SK-N-SH (cell line): ENCODE measurements at regions not wholly inside any gene's neighbourhood (a gene's known extent, or its start where the extent isn't known, plus 50 kb on each side); places are given as distances from the start of the nearest gene placed in this dataset.

Experiments
- CTCF ChIA-PET: fragments of 300-600, 350-600 bp; formaldehyde crosslinking; extraction: SDS; loops from one replicate; lab custom pipeline; 2021; lab: Yijun Ruan, JAX
- POLR2A ChIA-PET: fragments of 350-600 bp; sonication (Branson Sonifier 250); formaldehyde crosslinking; extraction: SDS; loops from one replicate; lab custom pipeline; 2020; ENCODE audit warnings: antibody characterized with exemption, inconsistent platforms; lab: Yijun Ruan, JAX
- DNase-seq: peaks from one replicate; pipeline ENCODE4 v3.0.0; 2012
- H2AFZ ChIP-seq: fragments of 200-600 bp; sonication (generic); 2 replicates; pipeline ENCODE4 v1.8.1; 2016; ENCODE audit warnings: antibody characterized with exemption, mild to moderate bottlenecking, low read depth
- H3F3A ChIP-seq: fragments of 200-600 bp; sonication (generic); replicated peaks from 2 replicates; pipeline ENCODE3; 2016; ENCODE audit warnings: antibody characterized with exemption, mild to moderate bottlenecking; ENCODE audit not compliant: insufficient read depth
- H3K27ac ChIP-seq, 2 experiments: fragments of 200-500 bp in 1 of 2; fragments of 200-600 bp in 1 of 2; sonication (Bioruptor generic) in 1 of 2; sonication (generic), shearing (Covaris generic) in 1 of 2; 2 replicates each; pipeline versions ENCODE4 v1.5.1 to v1.6.1; 2014 to 2016; ENCODE audit warnings: low read depth in 2 of 2, inconsistent platforms in 1 of 2, low read length in 1 of 2, mild to moderate bottlenecking in 1 of 2, mixed read lengths in 1 of 2
- H3K27me3 ChIP-seq: fragments of 200-600 bp; sonication (generic), shearing (Covaris generic); 2 replicates; pipeline ENCODE4 v1.6.1; 2016; ENCODE audit warnings: mixed run types; ENCODE audit not compliant: insufficient read depth
- H3K36me3 ChIP-seq, 2 experiments: fragments of 200-500 bp in 1 of 2; fragments of 200-600 bp in 1 of 2; sonication (Bioruptor generic) in 1 of 2; sonication (generic) in 1 of 2; replicated peaks in 1 of 2; 2 replicates each; pipeline versions ENCODE3 to v1.5.1; 2014 to 2016; ENCODE audit warnings: low read length in 1 of 2, mild to moderate bottlenecking in 1 of 2; ENCODE audit not compliant: insufficient read depth in 2 of 2, control insufficient read depth in 1 of 2
- H3K4me1 ChIP-seq, 2 experiments: fragments of 200-500 bp in 1 of 2; fragments of 200-600 bp in 1 of 2; sonication (Bioruptor generic) in 1 of 2; sonication (generic), shearing (Covaris generic) in 1 of 2; 2 replicates each; pipeline versions ENCODE4 v1.5.1 to v1.6.1; 2014 to 2016; ENCODE audit warnings: low read depth in 1 of 2, low read length in 1 of 2, mixed run types in 1 of 2; ENCODE audit not compliant: insufficient read depth in 2 of 2, control insufficient read depth in 1 of 2
- H3K4me2 ChIP-seq: fragments of 200-600 bp; sonication (generic), shearing (Covaris generic); 2 replicates; pipeline ENCODE4 v1.6.1; 2017; ENCODE audit warnings: mixed run types
- H3K4me3 ChIP-seq, 2 experiments: fragments of 200-500 bp in 1 of 2; fragments of 200-600 bp in 1 of 2; sonication (Bioruptor generic) in 1 of 2; sonication (generic), shearing (Covaris generic) in 1 of 2; 2 replicates each; pipeline versions ENCODE4 v1.5.1 to v1.8.1; 2014 to 2016; ENCODE audit warnings: low read depth in 2 of 2, inconsistent platforms in 1 of 2, low read length in 1 of 2, mild to moderate bottlenecking in 1 of 2, mixed read lengths in 1 of 2, moderate library complexity in 1 of 2
- H3K79me2 ChIP-seq: fragments of 200-600 bp; sonication (generic); 2 replicates; pipeline ENCODE4 v1.8.1; 2017; ENCODE audit warnings: mild to moderate bottlenecking; ENCODE audit not compliant: insufficient read depth
- H3K9ac ChIP-seq: fragments of 200-600 bp; sonication (generic); 2 replicates; pipeline ENCODE4 v1.6.1; 2017; ENCODE audit warnings: mixed run types
- H3K9me2 ChIP-seq: fragments of 200-600 bp; sonication (generic); 2 replicates; pipeline ENCODE4 v1.6.1; 2017; ENCODE audit warnings: mixed run types
- H3K9me3 ChIP-seq: fragments of 200-600 bp; sonication (generic); 2 replicates; pipeline ENCODE4 v1.6.1; 2017; ENCODE audit warnings: mixed run types, mild to moderate bottlenecking, moderate library complexity
- H4K20me1 ChIP-seq: fragments of 200-600 bp; sonication (generic); 2 replicates; pipeline ENCODE4 v1.6.1; 2017; ENCODE audit warnings: mild to moderate bottlenecking, mixed run types; ENCODE audit not compliant: insufficient read depth
- ELF1 ChIP-seq: IDR thresholded peaks from 2 replicates; pipeline ENCODE4 v1.4.0; 2012
- FOSL2 ChIP-seq: IDR thresholded peaks from 2 replicates; pipeline ENCODE4 v1.4.0; 2012; ENCODE audit warnings: low read depth, mild to moderate bottlenecking, moderate library complexity, borderline replicate concordance
- GABPA ChIP-seq: IDR thresholded peaks from 2 replicates; pipeline ENCODE4 v1.4.0; 2012; ENCODE audit warnings: low read depth, mild to moderate bottlenecking
- GATA2 ChIP-seq: sonication (generic); formaldehyde crosslinking; IDR thresholded peaks from 2 replicates; pipeline ENCODE4 v1.5.0; 2020; ENCODE audit warnings: mild to moderate bottlenecking, missing genetic modification reagents
- IRF3 ChIP-seq: fragments of 150-350 bp; IDR thresholded peaks from 2 replicates; pipeline ENCODE4 v1.6.1; 2016; ENCODE audit warnings: mild to moderate bottlenecking, low read depth, low read length
- MEF2A ChIP-seq: IDR thresholded peaks from 2 replicates; pipeline ENCODE4 v1.4.0; 2012; ENCODE audit warnings: low read depth, borderline replicate concordance
- MXI1 ChIP-seq: IDR thresholded peaks from 2 replicates; pipeline ENCODE4 v1.6.1; 2012; ENCODE audit warnings: mild to moderate bottlenecking, low read depth, low read length, improper control_type of control experiment
- NFIC ChIP-seq: IDR thresholded peaks from 2 replicates; pipeline ENCODE4 v1.4.0; 2012; ENCODE audit warnings: borderline replicate concordance
- NRF1 ChIP-seq: IDR thresholded peaks from 2 replicates; pipeline ENCODE4 v1.6.1; 2012; ENCODE audit warnings: low read depth, mild to moderate bottlenecking, low read length
- POLR2AphosphoS5 ChIP-seq: IDR thresholded peaks from 2 replicates; pipeline ENCODE4 v1.6.1; 2012; ENCODE audit warnings: low read depth, low read length
- RAD21 ChIP-seq: IDR thresholded peaks from 2 replicates; pipeline ENCODE4 v1.6.1; 2012; ENCODE audit warnings: mild to moderate bottlenecking, low read length
- RCOR1 ChIP-seq: fragments of 150-350 bp; IDR thresholded peaks from 2 replicates; pipeline ENCODE4 v1.6.1; 2017; ENCODE audit warnings: antibody characterized with exemption, low read length
- RFX5 ChIP-seq: IDR thresholded peaks from 2 replicates; pipeline ENCODE4 v1.6.1; 2012; ENCODE audit warnings: mild to moderate bottlenecking, improper control_type of control experiment, low read length
- RXRA ChIP-seq: IDR thresholded peaks from 2 replicates; pipeline ENCODE4 v1.4.0; 2012; ENCODE audit warnings: low read depth, mild to moderate bottlenecking, borderline replicate concordance
- SIN3A ChIP-seq: IDR thresholded peaks from 2 replicates; pipeline ENCODE4 v1.6.1; 2012; ENCODE audit warnings: low read depth, mild to moderate bottlenecking, low read length, moderate library complexity, borderline replicate concordance
- SMC3 ChIP-seq: IDR thresholded peaks from 2 replicates; pipeline ENCODE4 v1.6.1; 2012; ENCODE audit warnings: low read depth, low read length, improper control_type of control experiment
- TCF12 ChIP-seq: IDR thresholded peaks from 2 replicates; pipeline ENCODE4 v1.4.0; 2012
- TEAD4 ChIP-seq: IDR thresholded peaks from 2 replicates; pipeline ENCODE4 v1.4.0; 2012; ENCODE audit warnings: mild to moderate bottlenecking, borderline replicate concordance; ENCODE audit not compliant: insufficient read depth
- USF1 ChIP-seq: IDR thresholded peaks from 2 replicates; pipeline ENCODE4 v1.4.0; 2012; ENCODE audit warnings: low read depth, borderline replicate concordance
- ZBTB33 ChIP-seq: IDR thresholded peaks from 2 replicates; pipeline ENCODE4 v1.4.0; 2012; ENCODE audit warnings: low read depth, borderline replicate concordance
- WGBS: methylation state at CpG from one replicate; pipeline ENCODE4 v1.1.6; 2017; ENCODE audit warnings: low lambda C conversion rate; 5-methylcytosine and 5-hydroxymethylcytosine counted together

GRCh38 chr5:166722939-166723338, 1568.5 kb upstream of the WWC1 start:
- 34% methylated on average over 2 of the region's 2 CpGs for WGBS
- Histone ChIP-seq H3K9me3 (peaks cover 3% of the 10 kb centered on the region; the same call in 1 of the 2 replicates), H3F3A (no peaks in the 10 kb centered on the region), H2AFZ (no peak overlapping the region), H3K9ac (no peak overlapping the region), H3K36me3 (no peaks in the 10 kb centered on the region), H3K4me2 (no peak overlapping the region), H3K4me1 (no peaks in the 10 kb centered on the region), H3K4me3 (no peak overlapping the region), H3K79me2 (no peaks in the 10 kb centered on the region; the same call in 1 of the 2 replicates), H3K27ac (no peak overlapping the region), H3K27me3 (no peaks in the 10 kb centered on the region), H4K20me1 (no peaks in the 10 kb centered on the region), H3K9me2 (no peaks in the 10 kb centered on the region)
- CTCF ChIA-PET, result no interaction called here
- no peak for TF ChIP-seq NRF1
- no peak for TF ChIP-seq TEAD4
- TF ChIP-seq RXRA, result no peak
- no peak for TF ChIP-seq USF1
- no peak for TF ChIP-seq MXI1
- no peak for TF ChIP-seq ELF1
- no peak for TF ChIP-seq SIN3A
- no peak for TF ChIP-seq SMC3
- TF ChIP-seq GABPA, result no peak
- no peak for TF ChIP-seq NFIC
- no peak for TF ChIP-seq TCF12
- TF ChIP-seq FOSL2, result no peak
- no peak for TF ChIP-seq MEF2A
- no peak for TF ChIP-seq RCOR1
- TF ChIP-seq ZBTB33, result no peak
- no peak for TF ChIP-seq POLR2AphosphoS5
- TF ChIP-seq IRF3, result no peak
- no peak for TF ChIP-seq GATA2 (CRISPR knock-in tag)
- TF ChIP-seq RFX5, result no peak
- TF ChIP-seq RAD21, result no peak
- POLR2A ChIA-PET, result no interaction called here
- DNase-seq, result no peak
